ENCODE measurements at regions not wholly inside any gene's neighbourhood (a gene's known extent, or its start where the extent isn't known, plus 50 kb on each side); places are given as distances from the start of the nearest gene placed in this dataset.

DNA sequence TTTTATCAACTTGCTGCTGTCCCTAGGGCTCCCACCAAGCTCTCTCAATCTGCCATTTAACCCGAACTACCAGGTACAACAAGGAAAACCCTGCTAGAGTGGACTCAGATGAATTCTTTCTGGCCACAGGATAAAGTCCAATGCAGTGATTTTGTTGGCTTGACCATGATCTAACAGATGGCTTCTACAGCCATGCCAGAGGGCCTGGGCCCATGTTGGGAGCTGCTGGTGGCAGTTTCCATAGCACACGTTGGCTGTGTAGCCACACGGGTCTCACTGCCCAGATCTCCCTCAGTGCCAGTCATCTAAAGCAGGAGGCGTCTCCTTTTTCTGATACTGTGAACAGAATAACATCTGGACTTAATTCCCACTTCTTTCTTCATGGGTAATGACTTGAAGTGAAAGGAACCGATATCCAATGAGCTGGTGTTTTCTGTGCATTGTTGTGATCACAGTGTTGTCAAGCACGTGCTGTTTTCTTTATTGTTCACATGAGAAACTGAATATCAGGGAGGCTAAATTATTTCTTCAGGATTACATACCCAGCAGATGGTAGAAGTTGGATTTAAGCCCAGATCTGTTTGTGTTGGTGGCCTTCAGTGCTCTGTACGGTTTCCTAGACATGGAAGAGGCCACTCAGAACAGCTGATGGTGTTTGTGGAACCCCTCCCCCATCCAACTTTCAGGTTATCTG is 85.2 kb upstream of the CLCN4 start:
- TF ChIP-seq POLR2A (IDR thresholded peaks at IDR 0.05) (no peak), CTCF (IDR thresholded peaks at IDR 0.05) (no peak)
